ENCODE measurements at regions not wholly inside any gene's neighbourhood (a gene's known extent, or its start where the extent isn't known, plus 50 kb on each side); places are given as distances from the start of the nearest gene placed in this dataset.

DNA sequence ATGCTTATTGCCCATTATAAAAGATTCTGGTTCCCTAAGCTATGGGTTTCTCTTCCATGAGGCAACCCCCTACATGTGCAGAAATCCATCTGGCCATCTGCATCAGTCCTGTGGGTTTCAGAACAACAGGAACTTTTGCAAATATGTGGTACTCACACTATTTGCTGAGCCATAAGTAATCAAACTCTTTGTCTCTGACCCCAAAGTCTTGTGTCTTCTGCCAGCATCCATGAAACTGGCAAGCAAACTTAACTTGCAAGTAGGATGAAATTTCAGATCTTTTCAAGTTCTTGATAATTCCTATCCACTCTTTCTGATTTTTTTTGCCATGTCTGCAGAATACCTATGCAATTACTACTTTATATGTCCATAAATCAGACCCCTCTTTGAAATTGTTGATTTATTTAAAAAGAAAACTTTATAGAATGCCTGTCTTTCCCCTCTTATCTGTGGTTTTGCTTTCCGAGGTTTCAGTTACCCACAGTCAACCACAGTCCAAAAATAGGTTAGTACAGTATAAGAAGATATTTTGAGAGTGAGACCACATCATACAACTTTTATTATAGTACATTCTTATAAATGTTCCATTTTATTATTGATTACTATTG is 158.4 kb upstream of the IRX3 start:
- no peak for ATAC-seq
- no peak for DNase-seq
- intact Hi-C loops (cut with DNase I, micrococcal nuclease): no loop called here

DNA sequence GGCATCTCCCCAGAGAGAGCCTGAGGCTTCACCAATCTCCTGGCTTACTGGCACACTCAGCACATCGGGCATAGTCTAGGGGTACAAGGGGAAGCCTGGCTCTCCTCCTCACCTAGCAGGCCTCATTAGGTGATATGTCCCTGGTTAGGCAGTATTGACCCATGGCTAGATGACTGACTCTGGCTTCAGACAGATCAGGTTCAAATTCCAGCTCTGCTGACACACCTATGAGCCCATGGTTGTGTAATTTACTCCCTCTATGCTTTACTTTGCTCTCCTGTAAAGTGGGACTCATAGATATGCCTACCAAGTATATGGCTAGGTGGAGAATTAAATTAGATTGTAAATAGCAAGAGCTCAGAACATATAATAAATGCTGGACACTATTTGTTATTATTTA is 157.3 kb upstream of the IRX3 start:
- no peak for ATAC-seq

DNA sequence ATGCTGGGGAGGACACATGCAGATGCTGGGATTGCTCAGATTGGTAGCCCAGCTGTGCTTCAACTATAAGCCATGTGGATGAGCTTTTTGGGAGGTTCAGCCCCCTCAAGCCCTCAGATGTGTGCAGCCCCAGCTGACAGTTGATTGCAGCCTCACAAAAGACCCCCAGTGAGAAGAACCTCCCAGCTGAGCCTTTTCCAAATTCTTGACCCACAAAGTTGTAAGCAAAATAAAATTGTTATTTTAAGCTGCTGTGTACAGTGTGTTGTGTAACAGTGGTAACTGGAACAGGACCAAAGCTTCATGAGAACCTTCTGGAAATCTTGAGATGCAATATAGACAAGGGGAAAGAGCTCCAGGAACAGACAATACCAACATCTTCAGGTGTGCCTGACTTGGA is 156.8 kb upstream of the IRX3 start:
- no peak for ATAC-seq
- no peak for DNase-seq
- intact Hi-C loops (cut with DNase I, micrococcal nuclease): no loop called here

More for the DNA sequence above, 157.3 kb upstream of the IRX3 start:
- intact Hi-C loops (cut with DNase I, micrococcal nuclease): no loop called here
- no peak for DNase-seq

DNA sequence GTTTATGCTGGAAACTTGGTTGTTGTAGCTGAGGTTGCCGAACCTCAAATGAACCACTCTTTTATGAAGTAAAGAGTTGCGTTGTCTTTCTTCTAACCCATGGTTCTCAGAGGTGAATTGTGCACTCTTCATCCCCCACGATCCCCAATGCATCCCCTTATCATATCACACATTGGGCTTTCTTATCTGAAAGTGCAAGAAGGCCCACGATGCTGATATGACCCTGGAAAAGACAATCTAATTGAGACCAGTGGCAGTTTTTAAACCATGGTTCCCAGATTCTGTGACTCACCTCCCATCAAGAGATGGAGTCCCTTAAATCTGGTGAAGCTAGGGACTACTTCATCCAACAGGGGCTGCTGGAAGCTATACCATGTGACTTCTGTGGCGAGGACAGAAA is 156.3 kb upstream of the IRX3 start:
- DNase-seq: no peak
- intact Hi-C loops (cut with DNase I, micrococcal nuclease): no loop called here
- ATAC-seq: no peak

DNA sequence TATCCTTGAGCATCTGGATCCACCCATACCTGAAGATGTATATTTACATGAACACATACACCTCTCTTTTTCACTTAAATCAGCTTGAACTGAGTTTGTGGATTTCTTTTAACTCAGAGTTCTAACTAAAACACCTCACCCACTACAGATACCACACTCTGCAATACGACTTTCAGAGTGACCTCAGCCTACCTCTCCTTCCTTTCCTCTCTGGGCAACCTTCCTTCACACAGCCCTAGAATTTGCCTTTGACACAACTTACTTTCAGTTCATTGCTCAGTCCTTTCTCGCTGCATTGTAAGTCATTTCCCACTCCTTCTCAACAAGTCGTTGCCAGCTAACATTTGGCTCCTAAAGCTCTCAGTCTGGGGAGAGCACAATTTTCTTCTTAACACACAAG is 151.9 kb upstream of the IRX3 start:
- intact Hi-C loops (cut with DNase I, micrococcal nuclease): no loop called here
- ATAC-seq (no peak), DNase-seq (no peak)

DNA sequence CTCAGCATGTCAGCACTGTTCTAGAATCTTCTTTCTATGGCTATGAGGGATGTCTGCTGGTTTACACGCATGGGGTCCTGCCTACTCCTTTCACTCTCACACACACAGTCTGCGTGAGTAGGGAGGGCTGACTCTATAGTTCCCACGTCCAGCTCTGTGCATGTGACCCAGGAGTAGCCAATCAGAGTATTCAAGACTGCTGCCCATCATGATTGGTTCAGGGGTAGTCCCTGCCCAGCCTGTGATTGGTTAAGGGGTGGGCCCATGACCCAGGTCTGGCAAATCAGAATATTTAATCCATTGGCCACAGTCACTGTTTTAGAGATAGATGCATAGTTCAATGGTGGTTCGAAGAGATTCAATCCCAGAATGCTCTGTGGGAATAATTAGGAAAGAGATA is 151.3 kb upstream of the IRX3 start:
- DNase-seq (no peak), ATAC-seq (no peak)
- intact Hi-C loops (cut with DNase I, micrococcal nuclease): no loop called here

DNA sequence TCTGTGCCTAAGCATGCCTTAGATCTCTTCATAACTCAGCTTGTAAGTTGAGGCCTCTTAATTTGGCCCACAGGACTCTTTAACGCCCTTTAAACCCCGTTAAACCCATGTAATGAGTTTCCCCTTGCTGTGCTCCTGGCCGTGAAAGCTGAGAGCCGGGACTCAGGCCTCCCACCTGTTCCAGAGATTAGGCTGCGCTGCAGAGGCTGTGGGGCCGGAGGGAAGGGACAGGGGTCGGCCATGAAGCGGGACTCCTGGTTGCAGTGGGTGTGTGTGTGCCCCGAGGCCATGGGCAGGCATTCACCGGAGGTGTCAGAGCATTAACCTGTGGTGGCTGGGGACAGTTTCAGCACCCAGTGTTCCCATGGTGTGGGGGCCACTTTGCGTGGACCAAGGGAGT is 150.8 kb upstream of the IRX3 start:
- no peak for ATAC-seq

DNA sequence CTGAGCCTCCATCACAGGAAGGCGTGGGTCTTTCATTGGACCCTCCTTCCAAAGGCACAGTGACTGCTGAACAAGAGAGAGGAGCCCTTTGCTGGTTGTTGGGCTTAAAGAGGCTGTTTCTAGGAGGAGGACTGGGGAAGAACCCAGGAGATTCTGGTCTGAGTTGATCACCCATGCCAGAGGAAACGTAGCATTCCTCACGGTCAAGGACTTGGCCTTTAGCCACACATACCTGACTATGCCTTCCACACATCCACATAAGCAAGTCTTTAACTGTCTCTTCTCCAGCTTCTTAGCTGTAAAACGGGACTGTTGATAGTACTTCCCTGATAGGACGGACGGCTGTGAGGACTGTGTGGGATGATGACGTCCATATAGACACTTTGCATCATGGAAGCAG is 149.8 kb upstream of the IRX3 start:
- intact Hi-C loops (cut with DNase I, micrococcal nuclease): no loop called here
- no peak for DNase-seq
- no peak for ATAC-seq

More for the DNA sequence above, 150.8 kb upstream of the IRX3 start:
- DNase-seq: no peak
- intact Hi-C loops (cut with DNase I, micrococcal nuclease): no loop called here

DNA sequence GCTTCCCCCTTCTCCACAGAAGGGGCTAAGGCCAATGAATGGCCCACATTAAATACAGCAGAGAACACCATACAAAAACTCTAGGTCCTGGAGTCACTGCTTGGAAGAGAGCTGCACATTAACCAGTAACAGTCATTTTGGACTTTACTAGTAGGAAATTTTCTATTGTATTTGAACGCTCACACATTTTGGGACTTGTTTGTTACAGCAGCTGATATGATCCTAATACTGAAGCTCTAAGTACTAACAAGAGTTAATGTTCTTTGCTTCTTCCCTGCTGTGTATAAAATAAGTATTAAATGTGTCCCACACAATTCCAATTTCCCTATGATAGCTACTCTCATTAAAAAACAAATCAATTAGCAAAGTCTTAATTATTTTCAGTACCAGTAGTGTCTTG is 148.3 kb upstream of the IRX3 start:
- DNase-seq (no peak), ATAC-seq (no peak)
- intact Hi-C loops (cut with DNase I, micrococcal nuclease): no loop called here

DNA sequence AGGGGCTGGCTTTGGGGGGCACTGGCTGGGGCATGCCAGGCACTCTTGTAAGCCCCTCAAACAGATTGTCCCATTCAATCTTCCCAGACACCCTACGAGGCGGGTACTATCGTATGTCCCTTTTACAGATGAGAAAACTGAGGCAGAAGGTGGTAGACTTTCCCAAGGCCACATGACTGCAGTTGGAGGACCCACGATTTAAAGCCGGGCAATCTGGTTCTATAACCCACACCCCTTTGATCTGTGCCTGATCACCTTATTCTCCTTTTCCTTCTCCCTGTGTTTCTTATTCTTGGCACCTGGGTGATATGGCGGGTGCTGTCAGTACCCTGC is 146.3 kb upstream of the IRX3 start:
- no peak for ATAC-seq
- DNase-seq: no peak
- intact Hi-C loops (cut with DNase I, micrococcal nuclease): no loop called here

DNA sequence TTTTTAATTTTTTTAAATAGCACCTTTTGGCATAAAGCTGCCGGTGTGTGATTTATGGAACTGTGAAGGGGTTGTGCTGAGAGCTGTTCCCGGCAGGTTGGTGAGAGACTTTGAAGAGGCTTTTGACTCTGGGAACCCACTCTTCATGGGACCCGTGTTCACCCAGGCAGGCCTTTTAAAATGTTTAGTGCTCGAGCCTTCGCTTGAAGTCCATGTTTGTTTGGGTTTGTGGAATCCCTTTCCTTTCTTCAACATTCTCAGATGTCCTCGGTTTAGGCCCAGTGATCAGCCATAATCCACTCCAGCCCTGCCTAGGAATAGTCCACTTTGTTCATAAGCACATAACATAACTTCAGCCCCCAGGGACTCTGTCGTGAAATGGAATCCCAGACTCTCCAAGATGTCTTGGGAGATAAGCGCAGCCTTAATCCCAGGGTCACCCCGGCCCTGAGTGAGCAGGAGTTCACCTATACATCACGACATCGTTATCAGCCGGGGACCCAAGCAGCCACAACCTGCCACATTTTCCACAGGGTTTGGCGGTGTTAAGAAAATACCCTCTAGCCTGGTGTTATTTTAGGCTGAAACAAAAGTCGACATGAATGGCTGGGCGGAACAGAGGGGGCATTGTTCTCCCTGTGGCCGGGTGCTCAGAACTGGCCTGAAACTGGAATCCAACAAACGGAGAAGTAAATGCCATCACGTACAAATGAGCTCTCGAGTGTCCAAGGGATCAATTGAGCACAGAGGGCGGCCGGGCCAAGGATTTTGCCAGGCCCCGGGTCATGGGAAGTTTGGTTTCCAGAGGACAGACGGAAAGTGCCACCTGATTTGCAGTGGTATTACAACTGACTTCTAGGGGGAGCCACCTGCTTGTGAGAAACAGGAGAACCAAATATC is 145.7 kb upstream of the IRX3 start:
- intact Hi-C loops (cut with DNase I, micrococcal nuclease): no loop called here
- no peak for DNase-seq
- ATAC-seq: no peak

DNA sequence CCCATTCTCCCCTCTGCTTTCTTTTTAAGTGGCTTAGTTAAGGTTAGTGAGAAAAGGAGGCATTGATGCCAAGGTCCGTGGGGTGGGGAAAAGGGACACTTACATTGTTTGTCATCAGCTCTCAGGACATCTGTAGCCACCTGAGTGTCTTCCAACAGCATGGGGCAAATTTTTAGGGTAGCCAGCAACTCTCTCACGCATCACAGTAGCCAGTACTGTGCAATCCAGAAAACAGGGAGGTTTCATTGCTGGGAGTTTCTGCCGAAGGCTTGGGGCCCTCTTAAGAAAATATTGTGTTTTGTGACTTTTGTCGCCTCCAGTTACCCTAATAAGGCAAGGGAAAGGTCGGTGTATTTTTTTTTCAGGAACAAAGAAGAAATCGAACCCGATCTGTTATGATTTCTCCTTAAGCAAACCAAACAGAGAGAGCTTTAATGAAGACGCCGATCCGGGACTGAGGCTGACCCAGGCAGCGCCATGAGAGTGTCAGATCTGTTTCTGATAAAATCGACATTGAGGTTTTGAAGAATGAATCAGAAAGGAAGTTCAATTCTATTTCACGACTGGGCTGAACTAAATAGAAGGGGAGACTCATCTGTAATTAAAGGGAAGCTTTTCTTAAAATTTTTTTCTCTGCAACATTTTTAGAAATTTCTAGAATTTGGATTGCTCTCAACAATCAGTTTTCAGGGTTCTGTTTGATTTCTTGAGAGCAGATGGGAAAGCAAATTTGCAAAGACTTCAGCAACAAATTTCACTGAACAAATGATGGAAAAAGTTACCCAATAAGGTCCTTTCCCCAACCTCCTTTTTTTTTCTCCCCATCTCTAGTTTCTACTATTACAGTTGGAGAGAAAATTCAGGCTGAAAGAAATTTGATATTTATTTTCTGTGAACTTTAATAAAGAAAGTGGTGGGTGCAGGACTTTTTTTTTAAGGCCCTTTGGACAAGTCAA is 144.7 kb upstream of the IRX3 start:
- no peak for DNase-seq
- intact Hi-C loops (cut with DNase I, micrococcal nuclease): no loop called here
- ATAC-seq: no peak

DNA sequence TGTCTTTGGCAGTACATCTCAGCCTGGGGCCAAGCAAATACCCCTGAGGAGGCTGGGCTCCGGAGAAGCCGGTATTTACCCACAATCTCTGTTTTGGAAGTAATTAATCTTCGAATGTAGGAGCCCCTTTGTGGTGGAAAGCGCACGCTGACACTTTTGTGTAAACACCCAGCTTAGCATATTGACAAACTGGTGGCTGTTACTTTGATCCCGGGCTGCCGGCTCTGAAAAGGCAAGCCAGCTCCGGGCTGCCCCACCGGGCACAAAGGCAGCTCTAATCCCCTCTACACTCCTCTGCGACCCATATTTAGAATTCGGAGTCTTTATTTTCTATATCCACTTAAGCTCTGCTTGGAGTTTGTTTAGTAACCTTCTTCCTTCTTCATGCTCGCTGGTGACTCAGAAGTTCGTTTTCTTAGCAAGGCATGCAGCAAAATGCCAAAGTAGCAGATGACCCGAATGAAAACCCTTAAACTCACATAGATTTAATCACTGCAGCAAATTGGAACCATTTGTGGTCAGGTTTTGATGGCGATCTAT is 144.0 kb upstream of the IRX3 start:
- DNase-seq (no peak), ATAC-seq (no peak)
- intact Hi-C loops (cut with DNase I, micrococcal nuclease): no loop called here

DNA sequence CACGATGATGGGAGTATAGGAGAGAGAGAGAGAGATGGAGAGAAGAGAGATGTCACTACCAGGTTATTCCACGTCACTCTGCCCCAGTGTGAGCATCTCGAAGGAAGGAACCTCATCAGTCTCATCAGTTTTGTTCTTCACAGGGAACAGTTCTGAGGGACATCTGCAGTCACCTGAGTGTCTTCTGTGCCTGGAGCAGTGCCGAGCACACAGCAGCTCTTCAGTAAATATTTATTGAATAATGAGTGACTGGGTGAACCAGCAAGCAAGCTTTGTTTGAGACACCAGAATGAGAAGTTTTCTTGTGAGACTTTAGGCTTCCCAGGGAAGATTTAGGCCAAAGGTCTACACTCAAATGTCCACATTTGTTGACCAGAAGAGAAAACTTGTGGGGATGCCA is 142.4 kb upstream of the IRX3 start:
- no peak for ATAC-seq
- intact Hi-C loops (cut with DNase I, micrococcal nuclease): no loop called here
- DNase-seq: no peak

DNA sequence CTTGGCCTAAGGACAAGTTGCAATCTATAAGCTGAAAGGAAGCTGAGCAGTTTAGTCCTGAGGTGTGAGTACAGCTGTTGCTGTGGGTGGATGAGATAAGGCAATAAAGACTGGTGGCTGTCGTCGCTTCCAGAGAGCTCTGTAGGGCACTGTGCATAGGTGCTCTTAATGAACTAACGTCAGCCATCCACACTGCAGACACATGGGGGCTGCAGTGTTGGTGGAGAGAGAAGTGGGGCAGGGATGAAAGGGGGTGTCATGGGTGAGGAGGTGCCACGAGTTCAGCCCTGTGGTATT is 139.9 kb upstream of the IRX3 start:
- intact Hi-C loops (cut with DNase I, micrococcal nuclease): no loop called here
- no peak for ATAC-seq
- DNase-seq: no peak

DNA sequence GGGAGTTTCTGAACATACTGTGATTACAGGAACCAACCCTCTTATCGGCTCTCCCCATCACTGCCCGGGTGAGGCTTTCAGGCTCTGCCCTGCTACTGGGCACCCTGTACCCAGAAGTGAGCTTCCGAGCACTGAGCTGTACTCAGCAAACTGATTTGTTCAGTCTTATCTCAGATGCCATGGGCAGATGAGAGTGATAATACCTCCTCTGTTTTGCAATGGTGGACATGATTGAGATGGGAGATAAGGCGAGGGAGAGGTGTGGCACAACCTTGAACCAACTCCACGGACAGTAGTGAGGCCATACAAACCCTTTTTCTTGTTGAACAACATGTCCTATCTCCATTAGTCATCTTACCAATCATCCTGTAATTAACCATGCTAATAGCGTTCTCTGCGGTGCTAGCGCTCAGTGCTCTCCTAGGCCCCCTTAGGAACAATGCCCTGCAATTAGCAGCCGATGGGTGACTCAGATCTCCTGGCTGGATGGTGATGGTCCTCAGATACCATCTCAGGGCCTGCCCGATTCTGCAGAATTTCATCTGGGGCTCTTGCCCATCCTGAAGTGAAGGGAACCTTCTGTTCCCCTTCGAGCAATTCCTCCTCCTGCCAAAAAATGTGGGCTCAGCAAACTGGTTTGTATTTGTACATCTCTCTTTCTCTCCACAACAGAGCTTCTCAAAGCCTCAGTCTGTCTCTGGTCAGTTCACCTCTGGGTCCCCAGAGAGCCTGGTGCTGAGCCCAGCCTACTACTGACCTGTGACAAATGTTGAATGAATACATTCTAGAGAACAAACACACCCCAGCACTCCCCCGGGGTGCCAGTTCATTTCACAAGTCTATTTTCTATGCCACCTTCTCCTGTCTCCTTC is 139.3 kb upstream of the IRX3 start:
- ATAC-seq: no peak
- no peak for DNase-seq
- intact Hi-C loops (cut with DNase I, micrococcal nuclease): no loop called here

DNA sequence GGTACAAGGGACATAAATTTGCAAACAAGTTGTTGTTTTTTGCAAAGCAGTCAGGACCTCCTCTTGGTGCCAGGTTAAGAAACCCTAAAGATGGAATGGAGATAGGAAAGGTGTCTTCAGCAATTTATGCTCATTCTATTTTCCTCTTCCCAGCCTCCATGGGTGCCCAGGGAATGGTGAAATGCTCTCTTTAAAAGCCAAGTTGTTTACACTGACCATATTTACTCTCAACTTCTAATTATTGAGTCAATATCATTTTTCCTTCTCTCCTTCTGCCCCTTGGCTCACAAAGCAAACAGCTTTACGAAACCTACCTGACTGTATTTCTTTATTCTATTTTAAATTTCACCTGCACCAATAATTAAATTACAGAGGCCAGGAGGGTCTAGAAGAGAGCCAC is 138.5 kb upstream of the IRX3 start:
- DNase-seq: no peak
- intact Hi-C loops (cut with DNase I, micrococcal nuclease): no loop called here
- no peak for ATAC-seq

DNA sequence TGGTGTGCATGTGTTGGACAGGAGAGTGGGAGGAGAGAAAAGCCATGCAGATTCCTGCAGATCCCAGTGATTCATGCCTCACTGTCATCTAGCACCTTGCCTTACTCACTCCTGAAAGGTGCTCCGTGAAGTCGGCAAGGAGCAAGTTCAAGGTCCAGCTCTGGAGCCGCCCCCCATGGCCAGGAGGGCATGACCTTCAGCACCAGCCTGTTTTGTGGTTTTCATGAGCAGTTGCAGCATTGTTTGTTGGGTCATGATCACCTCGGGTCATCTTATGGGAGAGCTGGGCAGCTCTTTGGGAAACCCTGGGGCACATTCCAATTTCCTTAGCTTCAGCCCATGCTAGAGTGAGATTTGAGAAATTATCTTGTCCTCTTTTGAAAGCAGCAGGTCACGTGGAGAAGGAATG is 137.5 kb upstream of the IRX3 start:
- intact Hi-C loops (cut with DNase I, micrococcal nuclease): no loop called here
- DNase-seq (no peak), ATAC-seq (no peak)

DNA sequence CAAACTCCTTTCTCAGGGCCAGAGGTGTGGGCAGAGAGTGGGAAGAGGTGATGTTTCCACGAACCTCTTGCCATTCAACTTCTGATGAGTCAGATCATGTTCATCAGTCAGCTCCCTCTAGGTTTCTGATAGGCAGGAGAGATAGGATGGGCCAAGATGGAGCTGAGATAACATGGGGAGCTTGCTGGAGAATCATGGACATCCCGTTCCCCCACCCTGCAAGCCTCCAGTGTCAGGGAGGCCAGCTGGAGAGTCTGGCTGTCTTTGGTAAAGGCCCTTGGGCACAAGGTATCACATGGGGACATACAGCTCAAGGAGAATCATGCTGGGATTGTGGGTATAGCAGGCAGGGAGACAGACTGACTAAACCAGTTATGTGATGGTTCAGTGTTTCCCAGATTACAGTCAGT is 136.0 kb upstream of the IRX3 start:
- DNase-seq (no peak), ATAC-seq (no peak)
- intact Hi-C loops (cut with DNase I, micrococcal nuclease): no loop called here
